ENCODE measurements at regions not wholly inside any gene's neighbourhood (a gene's known extent, or its start where the extent isn't known, plus 50 kb on each side); places are given as distances from the start of the nearest gene placed in this dataset.

DNA sequence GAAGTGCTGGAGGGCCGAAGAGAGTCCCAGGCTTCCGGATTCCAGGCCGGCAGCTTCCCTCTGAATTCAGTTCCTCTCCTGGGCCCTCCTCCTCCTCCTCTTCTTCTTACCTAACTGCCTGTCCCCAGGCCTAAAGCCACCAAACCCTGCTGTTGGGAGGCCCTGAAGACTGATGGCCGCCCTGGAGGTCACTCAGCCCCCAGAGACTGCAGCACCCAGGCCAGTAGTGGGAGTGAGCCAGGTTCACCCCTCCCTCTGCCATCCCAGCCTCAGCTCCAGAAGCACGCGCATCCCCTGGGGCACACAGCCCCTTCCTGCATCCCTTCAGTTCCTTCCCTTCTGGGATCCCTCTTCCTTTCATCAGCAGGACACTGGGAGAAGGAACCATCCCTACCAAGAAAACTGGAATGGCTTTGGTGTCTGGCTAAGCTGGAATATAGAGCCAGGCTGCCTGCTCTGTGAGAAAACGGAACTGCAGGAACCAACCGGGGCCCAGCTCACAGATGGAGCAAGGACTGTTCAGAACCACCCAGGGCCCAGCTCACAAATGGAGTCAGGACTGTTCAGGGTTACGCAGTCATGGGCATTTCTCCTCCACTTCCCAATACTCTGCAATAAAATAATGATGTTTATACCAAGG lies 127.4 kb downstream of the NDUFA10 start:
- ChIA-PET POLR2A (no interaction called here), CTCF (ENCODE audit: low intra/inter-chr PET ratio) (no interaction called here)
- no peak for ATAC-seq
- Histone ChIP-seq H3K27ac (ENCODE audit: extremely low read depth, low read depth, low read length) (no peak overlapping the region), H3K27me3 (ENCODE audit: control insufficient read depth in 2 of 2, insufficient read depth in 2 of 2, low read length in 2 of 2) (no peaks in the 10 kb centered on the region), H3K9me1 (ENCODE audit: control insufficient read depth, insufficient read depth, low read length) (no peaks in the 10 kb centered on the region), H4K20me1 (replicated peaks; ENCODE audit: control insufficient read depth, insufficient read depth, low read length) (no peaks in the 10 kb centered on the region), H3K4me1 (replicated peaks in 1 of 2; ENCODE audit: control insufficient read depth in 2 of 2, insufficient read depth in 2 of 2, low read length in 2 of 2) (no peaks in the 10 kb centered on the region; a peak in 1 of 5 replicates), H3K79me2 (ENCODE audit: control insufficient read depth, insufficient read depth, low read length) (no peaks in the 10 kb centered on the region), H2AFZ (ENCODE audit: low read depth, low read length) (no peak overlapping the region), H3K9ac (ENCODE audit: insufficient read depth in 1 of 2, low read depth in 2 of 2, low read length in 2 of 2) (no peak overlapping the region), H3K4me3 (no peak overlapping the region), H3K36me3 (ENCODE audit: control insufficient read depth, insufficient read depth, low read length) (no peaks in the 10 kb centered on the region), H3K4me2 (ENCODE audit: insufficient read depth, low read length) (no peak overlapping the region), H3K9me3 (replicated peaks; ENCODE audit: control insufficient read depth, insufficient read depth, low read depth, low read length) (no peaks in the 10 kb centered on the region)
- DNase-seq (ENCODE audit: extremely low read depth in 1 of 4, low spot score in 3 of 4), result no peak
- 64% methylated on average over 7 of the region's 9 CpGs for WGBS (ENCODE audit: insufficient coverage, low coverage, missing lambda C conversion rate)
- in situ Hi-C loops (cut with MboI) (no loop called here), intact Hi-C loops (cut with micrococcal nuclease) (no loop called here)
- BruUV-seq (replicated peaks), result no TSS peak
- no peak for FAIRE-seq
- no peak for TF ChIP-seq ZNF3 (CRISPR knock-in tag; IDR thresholded peaks at IDR 0.05)
- TF ChIP-seq, protein P1, sequence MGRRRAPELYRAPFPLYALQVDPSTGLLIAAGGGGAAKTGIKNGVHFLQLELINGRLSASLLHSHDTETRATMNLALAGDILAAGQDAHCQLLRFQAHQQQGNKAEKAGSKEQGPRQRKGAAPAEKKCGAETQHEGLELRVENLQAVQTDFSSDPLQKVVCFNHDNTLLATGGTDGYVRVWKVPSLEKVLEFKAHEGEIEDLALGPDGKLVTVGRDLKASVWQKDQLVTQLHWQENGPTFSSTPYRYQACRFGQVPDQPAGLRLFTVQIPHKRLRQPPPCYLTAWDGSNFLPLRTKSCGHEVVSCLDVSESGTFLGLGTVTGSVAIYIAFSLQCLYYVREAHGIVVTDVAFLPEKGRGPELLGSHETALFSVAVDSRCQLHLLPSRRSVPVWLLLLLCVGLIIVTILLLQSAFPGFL (CRISPR knock-in tag; IDR thresholded peaks at IDR 0.05), result no peak
- TF ChIP-seq ZNF217 (CRISPR knock-in tag; IDR thresholded peaks at IDR 0.05), result no peak
- no peak for TF ChIP-seq ZNF444 (CRISPR knock-in tag; IDR thresholded peaks at IDR 0.05)
- no peak for TF ChIP-seq STAT5A (IDR thresholded peaks at IDR 0.05; ENCODE audit: borderline replicate concordance, low read length)

DNA sequence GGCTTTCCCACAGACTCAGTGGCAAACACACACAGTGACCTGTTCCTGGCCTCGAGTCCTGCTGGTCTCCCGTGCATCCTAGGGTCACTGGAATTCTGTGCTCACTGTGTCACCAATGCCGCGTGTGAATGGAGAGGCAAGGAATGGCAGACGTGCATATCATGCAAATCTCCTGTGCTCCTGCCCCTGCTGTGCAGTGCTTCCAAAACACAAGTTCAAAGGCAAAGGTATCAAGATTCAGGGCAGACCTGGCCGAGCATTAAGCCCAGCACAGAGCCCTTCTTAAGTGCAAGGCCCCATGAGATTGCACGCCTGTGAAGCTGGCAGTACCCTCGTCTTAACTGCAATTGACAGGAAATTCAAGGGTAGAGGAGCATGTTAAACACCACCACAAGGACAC lies 129.1 kb downstream of the NDUFA10 start:
- H3K27ac ChIP-seq (ENCODE audit: extremely low read depth, low read depth, low read length), result no peak overlapping the region
- ChIA-PET POLR2A (no interaction called here), CTCF (ENCODE audit: low intra/inter-chr PET ratio) (no interaction called here)
- in situ Hi-C loops (cut with MboI) (no loop called here), intact Hi-C loops (cut with micrococcal nuclease) (no loop called here)
- no peak overlapping the region for H3K4me3 ChIP-seq
- no peaks in the 10 kb centered on the region for H3K9me3 ChIP-seq (replicated peaks; ENCODE audit: control insufficient read depth, insufficient read depth, low read depth, low read length)
- no peaks in the 10 kb centered on the region for H3K9me1 ChIP-seq (ENCODE audit: control insufficient read depth, insufficient read depth, low read length)
- no peak overlapping the region for H3K9ac ChIP-seq (ENCODE audit: insufficient read depth in 1 of 2, low read depth in 2 of 2, low read length in 2 of 2)
- no peaks in the 10 kb centered on the region for H3K36me3 ChIP-seq (ENCODE audit: control insufficient read depth, insufficient read depth, low read length)
- ATAC-seq (no peak), DNase-seq (ENCODE audit: extremely low read depth in 1 of 4, low spot score in 3 of 4) (no peak), FAIRE-seq (no peak)
- BruUV-seq (replicated peaks), result no TSS peak
- H3K4me1 ChIP-seq (replicated peaks in 1 of 2; ENCODE audit: control insufficient read depth in 2 of 2, insufficient read depth in 2 of 2, low read length in 2 of 2), result no peaks in the 10 kb centered on the region; a peak in 1 of 5 replicates
- no peaks in the 10 kb centered on the region for H3K79me2 ChIP-seq (ENCODE audit: control insufficient read depth, insufficient read depth, low read length)
- no peak overlapping the region for H3K4me2 ChIP-seq (ENCODE audit: insufficient read depth, low read length)
- H4K20me1 ChIP-seq (replicated peaks; ENCODE audit: control insufficient read depth, insufficient read depth, low read length), result no peaks in the 10 kb centered on the region
- no peak overlapping the region for H2AFZ ChIP-seq (ENCODE audit: low read depth, low read length)
- no peaks in the 10 kb centered on the region for H3K27me3 ChIP-seq (ENCODE audit: control insufficient read depth in 2 of 2, insufficient read depth in 2 of 2, low read length in 2 of 2)
- WGBS (ENCODE audit: insufficient coverage, low coverage, missing lambda C conversion rate), result 64% methylated on average over 6 of the region's 8 CpGs
- TF ChIP-seq NCOA6 (IDR thresholded peaks at IDR 0.05) (no peak), CREB3 (tag; conservative IDR thresholded peaks at IDR 0.05; ENCODE audit: low read depth) (no peak), ETS2 (tag; IDR thresholded peaks at IDR 0.05; ENCODE audit: borderline replicate concordance, poor library complexity, severe bottlenecking) (no peak), NONO (IDR thresholded peaks at IDR 0.05; ENCODE audit: low read depth in 2 of 2, low read length in 1 of 2) (no peak), ZKSCAN3 (CRISPR knock-in tag; IDR thresholded peaks at IDR 0.05) (no peak), RAD21 (CRISPR knock-in tag; conservative IDR thresholded peaks at IDR 0.05 in 1 of 2, IDR thresholded peaks at IDR 0.05 in 1 of 2) (no peak), MTA2 (IDR thresholded peaks at IDR 0.05; ENCODE audit: low read depth) (no peak), RBM14 (IDR thresholded peaks at IDR 0.05; ENCODE audit: borderline replicate concordance, insufficient read depth, low read depth, low read length) (no peak), ZNF124 (CRISPR knock-in tag; IDR thresholded peaks at IDR 0.05) (no peak), ZNF23 (CRISPR knock-in tag; IDR thresholded peaks at IDR 0.05) (no peak), GTF2F1 (IDR thresholded peaks at IDR 0.05; ENCODE audit: low read depth, low read length) (no peak)
